ENCODE measurements at regions not wholly inside any gene's neighbourhood (a gene's known extent, or its start where the extent isn't known, plus 50 kb on each side); places are given as distances from the start of the nearest gene placed in this dataset.

DNA sequence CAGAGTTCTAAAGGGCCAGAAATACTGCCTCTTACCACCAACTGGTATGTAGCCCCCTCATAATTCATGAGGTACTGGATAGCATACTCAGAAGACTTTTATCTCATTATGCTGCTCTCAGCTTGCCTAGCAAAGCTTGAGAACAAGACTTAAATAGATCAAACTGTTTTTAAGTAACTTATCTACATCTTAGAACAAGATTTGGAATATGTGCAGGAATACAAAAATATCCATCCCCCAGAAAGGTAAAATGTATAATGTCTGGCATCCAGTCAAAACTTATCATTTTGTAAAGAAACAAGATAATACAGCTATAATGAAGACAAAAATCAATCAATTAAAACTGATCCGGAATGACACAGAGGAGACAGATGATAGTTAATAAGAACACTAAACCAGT is 400.4 kb upstream of the TGFBR2 start:
- TF ChIP-seq, protein P1, sequence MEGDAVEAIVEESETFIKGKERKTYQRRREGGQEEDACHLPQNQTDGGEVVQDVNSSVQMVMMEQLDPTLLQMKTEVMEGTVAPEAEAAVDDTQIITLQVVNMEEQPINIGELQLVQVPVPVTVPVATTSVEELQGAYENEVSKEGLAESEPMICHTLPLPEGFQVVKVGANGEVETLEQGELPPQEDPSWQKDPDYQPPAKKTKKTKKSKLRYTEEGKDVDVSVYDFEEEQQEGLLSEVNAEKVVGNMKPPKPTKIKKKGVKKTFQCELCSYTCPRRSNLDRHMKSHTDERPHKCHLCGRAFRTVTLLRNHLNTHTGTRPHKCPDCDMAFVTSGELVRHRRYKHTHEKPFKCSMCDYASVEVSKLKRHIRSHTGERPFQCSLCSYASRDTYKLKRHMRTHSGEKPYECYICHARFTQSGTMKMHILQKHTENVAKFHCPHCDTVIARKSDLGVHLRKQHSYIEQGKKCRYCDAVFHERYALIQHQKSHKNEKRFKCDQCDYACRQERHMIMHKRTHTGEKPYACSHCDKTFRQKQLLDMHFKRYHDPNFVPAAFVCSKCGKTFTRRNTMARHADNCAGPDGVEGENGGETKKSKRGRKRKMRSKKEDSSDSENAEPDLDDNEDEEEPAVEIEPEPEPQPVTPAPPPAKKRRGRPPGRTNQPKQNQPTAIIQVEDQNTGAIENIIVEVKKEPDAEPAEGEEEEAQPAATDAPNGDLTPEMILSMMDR (conservative IDR thresholded peaks at IDR 0.05; ENCODE audit: low read depth, low read length) = no peak

DNA sequence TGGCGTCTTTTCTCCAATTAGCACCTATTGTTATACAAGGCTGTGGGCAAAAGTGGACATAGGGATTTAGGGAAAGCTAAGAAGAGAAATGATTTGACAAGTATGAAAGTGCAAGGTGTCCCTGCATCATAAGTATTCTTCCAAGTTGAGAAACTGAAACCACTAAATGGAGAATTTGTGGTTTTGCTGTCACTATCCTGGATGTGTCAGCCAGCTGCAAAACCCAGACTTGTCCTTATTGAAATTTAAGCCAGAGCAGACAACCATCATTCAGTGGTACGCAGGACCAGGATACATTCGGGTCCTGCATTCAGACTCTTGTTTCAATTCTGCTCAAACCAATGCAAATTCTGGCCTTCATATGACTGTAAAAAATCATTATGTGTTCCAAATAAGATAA is 384.8 kb upstream of the TGFBR2 start:
- no peak for DNase-seq (ENCODE audit: low read depth)
- H3K4me3 ChIP-seq (ENCODE audit: low read depth, low read length) = no peak overlapping the region
- TF ChIP-seq, protein P1 (conservative IDR thresholded peaks at IDR 0.05; ENCODE audit: low read depth, low read length) = no peak

More for the DNA sequence above, 400.4 kb upstream of the TGFBR2 start:
- DNase-seq (ENCODE audit: low read depth) = no peak
- H3K4me3 ChIP-seq (ENCODE audit: low read depth, low read length) = no peak overlapping the region

DNA sequence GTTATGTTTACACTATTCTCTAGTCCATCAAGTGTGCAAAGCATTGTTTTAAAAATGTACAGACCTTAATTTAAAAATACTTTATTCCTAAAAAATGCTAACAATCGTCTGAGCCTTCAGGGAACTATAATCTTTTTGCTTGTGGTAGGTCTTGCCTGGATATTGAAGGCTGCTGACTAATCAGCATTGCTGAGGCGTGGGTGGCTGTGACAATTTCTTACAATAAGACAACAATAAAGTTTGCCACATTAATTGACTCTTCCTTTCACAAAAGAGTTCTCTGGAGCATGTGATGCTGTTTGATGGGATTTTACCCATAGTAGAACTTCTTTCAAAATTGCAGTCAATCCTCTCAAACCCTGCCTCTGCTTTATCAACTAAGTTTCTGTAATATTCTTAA is 384.0 kb upstream of the TGFBR2 start:
- DNase-seq (ENCODE audit: low read depth) = no peak
- TF ChIP-seq, protein P1 (conservative IDR thresholded peaks at IDR 0.05; ENCODE audit: low read depth, low read length) = no peak
- H3K4me3 ChIP-seq (ENCODE audit: low read depth, low read length) = no peak overlapping the region

DNA sequence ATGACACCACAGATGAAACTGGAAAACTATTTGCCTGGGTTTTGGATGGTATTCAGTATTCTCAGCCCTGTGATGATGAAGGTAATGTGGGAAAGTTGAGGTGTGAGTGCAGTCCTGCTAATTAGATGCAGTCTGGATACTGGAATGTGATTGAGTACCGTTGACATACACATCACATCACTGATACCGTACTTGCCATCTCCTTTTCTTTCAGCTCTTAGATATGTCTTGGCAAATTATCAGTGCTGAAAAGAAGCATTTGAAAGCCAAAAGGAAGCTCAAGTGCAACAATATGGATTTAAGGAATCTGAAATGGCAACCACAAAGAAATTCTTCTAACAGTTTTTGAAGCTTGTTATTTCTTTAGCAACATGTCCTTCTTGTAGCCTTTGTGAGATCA is 381.4 kb upstream of the TGFBR2 start:
- TF ChIP-seq, protein P1 (conservative IDR thresholded peaks at IDR 0.05; ENCODE audit: low read depth, low read length) = no peak
- no peak for DNase-seq (ENCODE audit: low read depth)
- no peak overlapping the region for H3K4me3 ChIP-seq (ENCODE audit: low read depth, low read length)

DNA sequence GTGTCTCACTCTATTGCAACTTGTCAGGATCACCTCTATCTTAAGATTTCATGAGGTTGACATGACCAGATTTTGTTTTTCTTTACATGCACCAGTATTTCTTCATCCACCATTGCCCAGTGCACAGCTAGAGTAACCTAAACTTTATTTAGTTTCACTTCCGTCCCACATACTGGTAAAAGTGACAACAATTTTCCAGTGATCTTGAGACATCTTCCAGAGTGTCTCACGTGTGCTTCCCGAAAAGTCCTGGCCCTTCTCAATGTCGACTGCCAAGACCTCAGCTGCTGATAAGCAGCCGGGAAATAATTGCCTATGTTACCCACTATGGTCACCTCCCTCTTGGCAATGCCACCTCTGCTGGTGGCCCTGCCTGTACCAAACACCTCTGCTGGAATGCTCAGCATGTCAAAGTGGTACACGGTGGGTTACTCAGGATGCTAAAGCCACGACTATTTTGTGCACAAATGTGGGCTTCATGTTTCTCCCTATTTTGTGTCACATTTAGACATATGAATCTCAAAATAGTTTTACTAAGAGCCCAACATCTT is 379.7 kb upstream of the TGFBR2 start:
- TF ChIP-seq, protein P1 (conservative IDR thresholded peaks at IDR 0.05; ENCODE audit: low read depth, low read length) = no peak
- no peak for DNase-seq (ENCODE audit: low read depth)
- no peak overlapping the region for H3K4me3 ChIP-seq (ENCODE audit: low read depth, low read length)

DNA sequence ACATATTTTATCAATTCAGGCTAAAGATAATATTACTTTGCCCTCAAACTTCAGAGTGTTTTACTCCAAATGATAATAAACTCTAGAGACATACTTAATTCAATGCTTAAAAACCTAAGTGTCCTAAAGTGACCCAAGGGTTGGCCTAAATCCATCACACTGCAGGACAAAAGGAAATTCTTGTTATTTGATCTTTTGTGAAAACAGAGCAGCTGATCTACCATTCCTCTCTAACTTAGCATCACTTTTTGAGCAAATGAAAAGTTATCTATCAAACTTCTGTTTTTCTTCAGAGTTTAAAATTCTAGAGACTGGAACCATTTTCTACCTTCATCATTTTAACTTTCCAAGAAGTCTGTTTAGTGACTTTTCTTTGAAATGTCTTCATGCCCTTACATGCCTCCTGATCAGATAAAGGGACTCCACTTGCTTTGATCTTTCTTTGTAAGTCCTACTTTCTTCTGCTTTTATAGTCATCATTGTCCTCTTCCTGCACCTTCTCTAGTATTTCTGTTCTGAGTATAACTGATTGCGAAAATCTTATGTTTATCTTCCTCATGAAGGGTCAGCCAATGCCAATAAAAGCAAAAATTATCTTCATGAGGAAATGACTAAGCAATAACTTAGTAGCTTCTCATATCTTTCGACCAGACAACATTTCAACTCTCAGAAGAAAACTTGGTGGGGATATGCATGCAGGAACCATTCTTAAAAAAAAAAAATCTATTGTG is 378.7 kb upstream of the TGFBR2 start:
- TF ChIP-seq, protein P1 (conservative IDR thresholded peaks at IDR 0.05; ENCODE audit: low read depth, low read length) = no peak
- no peak overlapping the region for H3K4me3 ChIP-seq (ENCODE audit: low read depth, low read length)
- no peak for DNase-seq (ENCODE audit: low read depth)

DNA sequence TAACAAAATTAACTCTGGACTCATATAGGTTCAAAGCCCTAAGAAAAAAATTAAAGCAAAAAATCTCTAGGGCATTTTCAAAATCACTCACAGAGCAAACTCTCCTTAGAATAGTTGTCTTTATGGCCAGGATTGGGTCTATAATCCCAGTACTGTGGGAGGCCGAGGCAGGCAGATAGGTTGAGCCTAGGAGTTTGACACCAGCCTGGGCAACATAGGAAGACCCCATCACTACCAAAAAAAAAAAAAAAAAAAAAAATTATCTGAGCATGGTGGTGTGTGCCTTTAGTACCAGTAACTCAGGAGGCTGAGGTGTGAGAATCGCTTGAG is 378.1 kb upstream of the TGFBR2 start:
- no peak overlapping the region for H3K4me3 ChIP-seq (ENCODE audit: low read depth, low read length)
- no peak for DNase-seq (ENCODE audit: low read depth)
- TF ChIP-seq, protein P1 (conservative IDR thresholded peaks at IDR 0.05; ENCODE audit: low read depth, low read length) = no peak
